Neutrophil (primary cell): ENCODE measurements at regions not wholly inside any gene's neighbourhood (a gene's known extent, or its start where the extent isn't known, plus 50 kb on each side); places are given as distances from the start of the nearest gene placed in this dataset.

Source experiments
- H3K27ac ChIP-seq: fragments of 200-600 bp; sonication (generic); 2 replicates; pipeline ENCODE4 v1.5.1; 2016; ENCODE audit warnings: mild to moderate bottlenecking, moderate library complexity
- H3K27me3 ChIP-seq: fragments of 200-600 bp; sonication (generic); 2 replicates; pipeline ENCODE4 v1.6.0; 2016; ENCODE audit warnings: mild to moderate bottlenecking
- H3K36me3 ChIP-seq: fragments of 200-600 bp; sonication (generic); 2 replicates; pipeline ENCODE4 v1.5.1; 2017
- H3K4me1 ChIP-seq, 2 experiments: fragments of 200-600 bp in 1 of 2; sonication (generic) in 1 of 2; 1 replicate in 1 of 2; 2 replicates in 1 of 2; pipeline versions ENCODE4 v1.5.1 to v1.6.1; 2013 to 2016; ENCODE audit warnings: low read depth in 1 of 2, low read length in 1 of 2, mild to moderate bottlenecking in 1 of 2, moderate library complexity in 1 of 2; ENCODE audit not compliant: control insufficient read depth in 1 of 2, insufficient read depth in 1 of 2
- H3K4me3 ChIP-seq, 2 experiments: fragments of 200-600 bp in 1 of 2; sonication (generic) in 1 of 2; 1 replicate in 1 of 2; 2 replicates in 1 of 2; pipeline ENCODE4 v1.5.1; 2013 to 2016; ENCODE audit warnings: low read depth in 1 of 2, low read length in 1 of 2, mild to moderate bottlenecking in 1 of 2, moderate library complexity in 1 of 2
- H3K9me3 ChIP-seq: fragments of 200-600 bp; sonication (generic); 2 replicates; pipeline ENCODE4 v1.5.1; 2016
- CTCF ChIP-seq: fragments of 200-600 bp; sonication (generic); IDR thresholded peaks from 2 replicates; pipeline ENCODE4 v1.5.1; 2016; ENCODE audit warnings: antibody characterized with exemption

GRCh38 chr21:27589781-27590180 is 622.9 kb upstream of the ADAMTS5 start:
- no peak overlapping the region for H3K27ac ChIP-seq
- no peak overlapping the region for H3K4me3 ChIP-seq
- no peaks in the 10 kb centered on the region for H3K36me3 ChIP-seq
- no peak for TF ChIP-seq CTCF
- H3K9me3 ChIP-seq = no peaks in the 10 kb centered on the region
- no peaks in the 10 kb centered on the region for H3K27me3 ChIP-seq
- H3K4me1 ChIP-seq = no peaks in the 10 kb centered on the region

GRCh38 chr21:27586986-27587385 is 620.1 kb upstream of the ADAMTS5 start:
- Histone ChIP-seq H3K27me3 (no peaks in the 10 kb centered on the region), H3K4me1 (no peaks in the 10 kb centered on the region), H3K27ac (no peak overlapping the region), H3K4me3 (no peak overlapping the region), H3K36me3 (no peaks in the 10 kb centered on the region), H3K9me3 (no peaks in the 10 kb centered on the region)
- TF ChIP-seq CTCF = no peak

GRCh38 chr21:27586326-27586725 is 619.4 kb upstream of the ADAMTS5 start:
- Histone ChIP-seq H3K9me3 (no peaks in the 10 kb centered on the region), H3K27me3 (no peaks in the 10 kb centered on the region), H3K27ac (no peak overlapping the region), H3K4me3 (no peak overlapping the region), H3K36me3 (no peaks in the 10 kb centered on the region), H3K4me1 (no peaks in the 10 kb centered on the region)
- TF ChIP-seq CTCF = no peak

GRCh38 chr21:27584256-27584655 is 617.4 kb upstream of the ADAMTS5 start:
- H3K27ac ChIP-seq = no peak overlapping the region

GRCh38 chr21:27582948-27583430 is 616.1 kb upstream of the ADAMTS5 start:
- H3K4me1 ChIP-seq = no peaks in the 10 kb centered on the region
- no peaks in the 10 kb centered on the region for H3K36me3 ChIP-seq
- no peaks in the 10 kb centered on the region for H3K9me3 ChIP-seq
- H3K27ac ChIP-seq = no peak overlapping the region
- no peak overlapping the region for H3K4me3 ChIP-seq
- H3K27me3 ChIP-seq = no peaks in the 10 kb centered on the region
- TF ChIP-seq CTCF = no peak

More at GRCh38 chr21:27584256-27584655, 617.4 kb upstream of the ADAMTS5 start:
- Histone ChIP-seq H3K4me1 (no peaks in the 10 kb centered on the region), H3K36me3 (no peaks in the 10 kb centered on the region), H3K9me3 (no peaks in the 10 kb centered on the region), H3K4me3 (no peak overlapping the region), H3K27me3 (no peaks in the 10 kb centered on the region)
- no peak for TF ChIP-seq CTCF
